ENCODE measurements at regions not wholly inside any gene's neighbourhood (a gene's known extent, or its start where the extent isn't known, plus 50 kb on each side); places are given as distances from the start of the nearest gene placed in this dataset.

- no peak for TF ChIP-seq EZH2 (IDR thresholded peaks at IDR 0.05)
- TF ChIP-seq POLR2AphosphoS5 (IDR thresholded peaks at IDR 0.05; ENCODE audit: borderline replicate concordance, low read depth, low read length), result no peak
Measured at GRCh38 chr16:85391769-85392583, 221.1 kb upstream of the GSE1 start.
